IPS DF 4.7 (cell line): ENCODE measurements at regions not wholly inside any gene's neighbourhood (a gene's known extent, or its start where the extent isn't known, plus 50 kb on each side); places are given as distances from the start of the nearest gene placed in this dataset.

Experiments
- DNase-seq: peaks from one replicate; pipeline ENCODE4 v3.0.0-alpha.2; 2013; ENCODE audit warnings: low spot score; ENCODE audit errors: extremely low read depth

DNA sequence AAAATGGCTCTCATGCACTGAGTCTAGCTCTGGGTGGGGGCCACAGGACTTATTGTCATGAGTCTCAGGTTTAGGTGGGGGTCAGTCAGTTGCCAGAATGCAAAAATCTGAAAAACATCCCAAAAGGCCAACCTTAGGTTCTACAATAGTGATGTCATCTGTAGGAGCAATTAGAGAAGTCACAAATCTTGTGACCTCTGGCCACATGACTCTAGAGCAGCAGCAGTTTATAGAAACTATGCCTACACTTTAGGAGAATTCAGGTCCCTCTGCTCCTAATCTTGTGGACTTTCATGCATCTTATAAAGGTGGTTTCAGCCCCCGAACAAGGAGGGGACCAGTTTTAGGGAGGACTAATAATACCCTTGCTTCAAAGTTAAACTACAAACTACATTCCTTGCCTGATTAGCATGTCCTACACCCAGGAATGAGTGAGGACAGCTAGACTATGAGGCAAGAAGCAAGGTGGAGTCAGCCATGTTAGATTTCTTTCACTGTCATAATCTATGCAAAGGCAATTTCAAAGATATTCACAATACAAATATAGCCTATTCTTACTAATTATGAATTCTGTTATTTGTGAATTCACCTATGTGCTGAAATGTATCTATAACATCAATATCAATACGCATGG lies 123.5 kb upstream of the ADCY1 start:
- no peak for DNase-seq

DNA sequence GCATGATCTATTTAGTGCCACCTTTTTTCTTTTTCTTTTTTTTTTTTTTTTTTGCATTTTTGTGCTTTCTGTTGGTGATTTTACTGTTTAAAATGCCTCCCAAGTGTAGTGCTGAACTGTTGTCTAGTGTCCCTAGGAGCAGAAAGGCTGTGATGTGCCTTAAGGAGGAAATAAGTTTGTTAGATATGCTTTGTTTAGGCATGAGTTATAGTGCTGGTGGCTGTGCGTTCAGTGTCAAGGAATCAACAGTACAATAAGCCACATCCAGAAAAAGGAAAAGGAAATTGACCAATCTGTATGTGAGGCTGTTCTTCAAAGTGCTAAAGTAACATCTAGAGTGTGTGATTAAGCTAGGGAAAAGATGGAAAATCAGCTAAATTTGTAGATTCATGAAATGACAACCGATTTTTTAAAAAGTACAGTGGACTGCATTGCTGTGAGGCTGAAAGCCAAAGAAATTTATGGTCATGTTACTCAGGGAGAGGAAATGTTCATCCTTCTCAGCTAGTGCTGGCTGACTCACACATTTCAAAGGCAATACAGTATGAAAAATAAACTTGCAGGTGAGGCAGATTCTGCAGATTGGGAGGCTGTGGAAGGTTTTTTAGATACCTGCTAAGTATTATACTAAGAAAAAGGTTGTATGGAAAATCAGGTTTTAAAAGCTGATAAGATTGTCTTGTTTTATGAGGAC lies 122.7 kb upstream of the ADCY1 start:
- DNase-seq: no peak

DNA sequence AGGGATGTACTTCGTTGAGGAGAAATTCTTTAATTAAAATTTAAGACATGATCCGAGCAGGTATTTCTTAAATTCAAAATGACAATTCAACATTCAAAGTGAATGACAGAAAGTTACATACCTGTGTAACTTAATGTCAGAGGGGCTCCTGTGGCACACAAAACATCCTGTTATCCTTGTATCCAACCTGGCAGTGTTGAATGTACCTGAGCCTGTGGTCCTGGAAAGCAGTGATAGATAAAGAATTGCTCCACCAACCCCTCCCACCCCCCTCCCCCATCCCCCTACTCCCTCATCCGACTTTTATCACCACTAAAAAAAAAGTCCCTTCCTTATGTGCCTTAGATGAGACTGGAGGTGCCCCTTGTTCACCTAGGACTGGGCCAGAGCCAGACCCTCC lies 119.4 kb upstream of the ADCY1 start:
- no peak for DNase-seq

DNA sequence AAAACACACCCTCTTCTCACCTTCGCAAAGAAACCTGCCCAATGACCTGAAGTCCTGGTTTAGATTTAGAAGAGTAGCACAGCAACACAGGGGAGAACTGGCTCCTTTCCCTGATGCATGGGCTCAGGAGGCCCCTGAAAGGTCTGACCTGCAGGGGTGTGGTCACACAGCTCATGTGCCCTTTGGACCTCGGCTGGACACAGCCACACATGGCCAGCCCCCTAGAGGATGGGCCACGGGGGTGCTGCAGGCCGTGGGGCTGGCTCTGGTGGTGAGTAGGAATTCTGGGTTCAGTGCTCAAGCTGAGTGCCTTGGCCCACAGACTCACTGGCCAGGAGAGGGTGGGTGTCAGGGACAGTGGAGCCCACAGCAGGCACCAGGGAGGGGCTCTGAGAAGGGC lies 118.5 kb upstream of the ADCY1 start:
- DNase-seq: no peak

DNA sequence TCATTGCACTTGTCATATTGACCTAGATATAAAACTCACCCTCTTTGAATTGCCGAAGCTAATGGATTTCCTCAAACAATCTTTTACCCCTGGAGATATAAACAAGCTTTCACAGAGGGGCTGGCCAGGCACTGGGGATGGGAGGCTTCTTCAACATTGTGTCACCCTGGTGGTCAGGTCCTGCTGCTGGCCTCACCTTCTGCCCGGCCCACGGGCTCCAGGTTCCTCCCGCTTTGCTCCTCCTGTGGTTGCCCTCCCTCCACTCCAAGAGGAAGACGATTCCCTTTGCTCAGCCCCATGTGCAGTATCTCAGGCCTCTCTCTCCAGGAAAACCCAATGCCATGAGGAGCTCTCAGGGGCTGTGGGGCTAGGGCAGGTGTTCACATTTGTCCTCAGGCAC lies 118.1 kb upstream of the ADCY1 start:
- DNase-seq: no peak

DNA sequence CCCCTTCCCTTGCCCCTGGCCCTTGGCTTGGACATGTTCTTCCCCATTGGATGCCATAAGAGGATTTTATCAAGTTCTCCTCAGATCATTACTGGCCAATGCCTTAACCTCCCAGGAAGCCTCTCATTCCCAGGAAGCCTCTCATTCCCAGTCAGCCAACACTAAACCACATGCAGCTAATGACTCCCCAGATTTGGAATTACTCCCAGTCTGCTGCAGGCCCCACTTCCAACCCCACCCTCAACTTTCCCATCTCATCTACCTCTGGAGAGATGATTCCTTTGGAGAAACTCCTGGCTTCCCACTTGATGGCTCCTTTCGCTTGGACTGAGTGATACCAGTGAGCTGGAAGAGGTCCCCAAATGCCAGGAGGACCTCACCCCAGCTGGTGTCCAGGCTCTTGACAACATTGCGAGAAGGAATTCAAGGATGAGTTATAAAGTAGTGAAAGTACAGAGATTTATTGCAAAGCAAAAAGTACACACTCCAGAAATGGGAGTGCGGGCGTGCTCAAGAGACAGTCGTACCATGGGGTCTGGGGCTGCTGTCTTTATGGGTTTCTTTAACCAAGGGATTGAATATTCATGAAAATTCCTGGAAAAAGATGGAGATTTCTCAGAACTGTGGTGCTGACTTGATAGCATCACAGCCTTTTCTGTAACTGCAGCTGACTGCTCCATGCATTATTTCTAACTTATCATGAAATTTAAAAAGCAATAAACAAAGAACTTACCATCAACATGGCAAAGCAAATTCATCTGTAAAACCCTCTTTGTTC lies 117.2 kb upstream of the ADCY1 start:
- no peak for DNase-seq

DNA sequence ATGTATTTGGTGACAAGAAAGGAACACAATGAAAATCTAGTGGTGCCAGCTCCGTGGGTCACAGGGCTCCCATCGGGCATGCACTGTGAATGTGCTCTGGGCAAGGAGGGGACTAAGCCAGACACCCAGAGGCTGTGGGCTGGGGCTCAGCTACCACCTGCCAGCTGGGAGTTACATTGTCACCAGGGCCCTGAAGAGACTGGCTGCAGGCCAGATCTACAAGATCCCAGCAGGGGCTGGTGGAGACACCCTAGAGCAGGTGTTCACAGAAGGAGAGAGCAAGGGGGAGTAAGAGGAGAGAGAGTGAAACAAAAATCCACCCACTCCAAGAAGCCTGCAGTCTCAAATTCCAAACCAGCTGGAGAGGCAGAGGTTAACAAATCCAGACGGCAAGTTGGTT lies 116.6 kb upstream of the ADCY1 start:
- no peak for DNase-seq

DNA sequence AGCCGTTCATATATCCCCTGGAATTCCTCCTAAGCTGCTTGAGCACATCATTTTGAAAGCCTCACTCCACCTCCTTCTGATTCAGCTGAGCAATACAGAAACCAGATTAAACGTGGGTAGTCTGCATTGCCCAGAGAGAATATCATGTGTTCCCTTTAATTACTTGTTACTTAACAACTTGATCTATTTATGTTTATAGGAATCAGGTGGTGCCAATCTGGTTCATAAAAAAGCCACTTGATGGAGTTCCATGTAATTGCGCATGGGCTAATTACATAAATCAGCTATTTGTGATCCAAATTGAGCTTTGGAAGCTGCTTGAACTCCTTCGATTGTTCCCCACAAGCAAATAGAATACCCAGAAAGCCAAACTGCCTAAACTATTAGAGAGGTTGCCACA lies 114.7 kb upstream of the ADCY1 start:
- no peak for DNase-seq

DNA sequence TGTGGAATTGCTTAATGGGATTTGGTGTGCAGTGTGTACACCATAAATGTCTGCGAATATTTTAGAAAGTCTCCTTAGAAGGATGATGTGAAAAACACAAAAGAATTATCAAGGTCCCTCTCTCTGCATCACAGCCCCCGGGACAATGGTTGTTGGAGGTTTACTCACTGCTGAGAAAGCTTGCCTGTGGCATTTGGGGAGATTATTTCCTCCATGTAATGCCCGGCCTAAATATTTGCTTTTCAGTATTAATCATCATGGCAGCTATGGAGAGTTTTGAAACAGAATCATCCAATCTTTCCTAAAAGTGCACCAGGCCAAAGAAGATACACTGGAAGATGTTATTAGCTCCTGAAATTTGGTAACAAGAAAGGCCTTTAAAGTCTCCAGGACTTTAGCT lies 113.8 kb upstream of the ADCY1 start:
- DNase-seq: no peak

DNA sequence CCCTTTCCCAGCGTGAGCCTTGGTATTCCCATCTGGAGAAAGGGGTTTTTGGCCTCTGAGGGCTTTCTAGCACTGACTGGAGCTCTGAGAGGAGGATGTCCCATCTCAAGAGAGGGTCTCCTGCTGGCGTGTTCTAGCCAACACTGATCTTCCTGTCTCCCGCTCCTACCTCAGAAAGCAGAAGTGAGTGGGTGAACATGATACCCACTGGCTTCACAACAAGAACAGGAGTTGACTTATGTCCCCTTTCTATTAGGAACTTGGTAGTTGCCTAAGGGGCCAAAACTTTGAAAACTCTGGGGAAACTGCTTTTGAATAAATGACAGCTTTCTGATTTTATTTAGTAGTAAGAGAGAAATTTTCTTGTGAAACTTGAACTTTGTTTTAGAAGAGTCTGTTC lies 113.1 kb upstream of the ADCY1 start:
- DNase-seq: no peak

DNA sequence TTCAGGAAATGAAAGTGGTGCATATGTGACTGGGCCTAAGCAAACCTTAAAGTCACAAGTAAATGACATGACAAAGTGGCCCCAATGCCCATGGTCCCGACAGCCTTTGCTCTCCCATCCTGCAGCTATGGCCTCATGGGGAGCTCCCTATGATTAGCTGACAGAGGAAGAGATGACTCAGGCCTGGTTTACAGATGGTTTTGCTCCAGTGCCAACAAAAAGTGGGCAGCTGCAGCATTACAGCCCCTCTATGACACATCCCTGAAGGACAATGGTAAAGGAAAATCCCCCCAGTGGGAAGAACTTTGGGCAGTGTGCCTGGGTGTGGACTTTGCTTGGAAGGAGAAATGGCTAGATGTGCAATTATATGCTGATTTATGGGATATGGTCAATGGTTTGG lies 105.1 kb upstream of the ADCY1 start:
- DNase-seq: no peak

DNA sequence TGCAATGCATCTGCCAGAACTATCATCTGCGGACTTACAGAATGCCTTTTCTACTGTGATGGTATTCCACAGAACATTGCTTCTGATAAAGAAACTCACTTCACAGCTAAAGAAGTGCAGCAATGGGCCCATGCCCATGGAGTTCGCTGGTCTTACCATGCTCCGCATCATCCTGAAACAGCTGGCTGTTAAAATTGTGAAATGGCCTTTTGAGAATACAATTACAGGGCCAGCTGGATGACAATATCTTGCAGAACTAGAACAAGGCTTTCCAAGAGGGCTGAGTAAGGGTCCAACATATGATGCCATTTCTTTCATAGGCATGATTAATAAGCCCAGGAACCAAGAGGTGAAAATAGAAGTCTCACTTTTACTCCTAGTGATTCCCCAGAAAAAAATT lies 104.1 kb upstream of the ADCY1 start:
- no peak for DNase-seq

DNA sequence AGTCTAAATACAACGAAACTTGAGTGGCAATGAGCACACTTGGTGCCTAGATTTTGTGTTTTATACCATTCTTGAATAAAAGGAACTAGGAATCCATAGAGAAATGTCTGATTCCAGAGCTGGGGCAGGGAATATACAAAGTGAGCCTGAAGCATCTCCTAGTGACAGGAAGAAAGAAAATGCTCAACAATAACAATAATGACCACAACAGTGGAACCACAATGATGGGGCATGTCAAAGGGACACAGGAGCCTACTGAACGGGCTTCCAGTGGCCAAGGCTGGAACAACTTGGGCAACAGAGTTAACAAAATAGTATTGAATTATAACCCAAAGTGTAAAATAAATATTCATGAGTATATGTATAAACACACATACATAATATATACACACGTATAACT lies 94.4 kb upstream of the ADCY1 start:
- no peak for DNase-seq

DNA sequence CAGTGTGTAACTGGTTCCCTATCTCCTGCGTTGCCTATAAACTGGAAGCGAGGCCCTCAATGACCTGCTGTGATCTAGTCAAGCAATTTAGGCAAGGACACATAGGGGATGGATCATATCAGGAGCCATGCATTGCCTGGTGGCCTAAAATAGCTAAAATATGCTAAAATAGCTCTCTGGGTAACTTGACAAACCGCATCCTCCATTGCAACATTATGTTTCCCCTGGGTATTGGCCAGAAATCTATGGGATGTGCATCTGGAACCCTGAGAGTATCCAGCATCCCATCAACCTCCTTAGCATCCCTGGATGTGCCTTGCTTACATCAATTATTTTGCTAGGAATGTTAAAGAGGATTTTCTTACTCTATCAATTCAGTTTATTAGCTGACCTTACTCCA lies 91.7 kb upstream of the ADCY1 start:
- DNase-seq: no peak

DNA sequence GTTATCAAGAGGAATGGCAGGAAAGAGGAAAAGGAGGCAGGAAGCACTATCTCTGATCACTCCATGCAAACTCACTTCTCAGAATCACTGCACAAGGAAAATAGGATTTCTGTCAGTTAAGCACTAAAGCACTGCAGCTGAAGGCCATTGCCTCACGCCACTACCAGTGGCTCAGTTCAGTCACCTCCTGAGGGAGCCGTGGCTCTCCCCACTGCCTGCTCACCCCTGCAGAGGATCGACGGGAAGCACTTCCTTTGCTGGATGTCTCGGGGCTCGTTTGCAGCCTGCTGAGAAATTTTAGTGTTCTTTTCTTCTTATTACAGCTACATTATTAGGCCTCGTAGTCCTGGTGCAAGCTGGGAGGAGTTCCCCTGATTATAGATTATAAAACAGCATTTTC lies 90.1 kb upstream of the ADCY1 start:
- no peak for DNase-seq

DNA sequence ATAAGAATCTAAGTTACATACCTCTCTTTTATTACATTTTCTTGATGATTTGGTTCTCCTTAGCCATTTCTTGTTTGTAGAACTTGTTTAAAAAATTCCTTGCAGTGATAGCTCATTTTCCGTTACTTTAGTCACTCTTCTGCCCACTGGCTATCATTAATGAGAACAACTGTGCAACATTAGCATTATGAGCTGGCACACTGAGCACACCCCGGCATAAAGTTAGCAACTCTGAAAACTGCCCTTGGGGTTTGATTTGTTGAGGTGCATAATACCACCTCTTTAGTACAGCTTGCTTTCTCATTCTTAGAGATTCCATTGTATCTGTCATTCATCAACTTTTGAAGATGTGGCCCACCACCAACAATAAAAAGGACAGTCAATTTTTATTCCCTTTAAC lies 87.6 kb upstream of the ADCY1 start:
- no peak for DNase-seq

DNA sequence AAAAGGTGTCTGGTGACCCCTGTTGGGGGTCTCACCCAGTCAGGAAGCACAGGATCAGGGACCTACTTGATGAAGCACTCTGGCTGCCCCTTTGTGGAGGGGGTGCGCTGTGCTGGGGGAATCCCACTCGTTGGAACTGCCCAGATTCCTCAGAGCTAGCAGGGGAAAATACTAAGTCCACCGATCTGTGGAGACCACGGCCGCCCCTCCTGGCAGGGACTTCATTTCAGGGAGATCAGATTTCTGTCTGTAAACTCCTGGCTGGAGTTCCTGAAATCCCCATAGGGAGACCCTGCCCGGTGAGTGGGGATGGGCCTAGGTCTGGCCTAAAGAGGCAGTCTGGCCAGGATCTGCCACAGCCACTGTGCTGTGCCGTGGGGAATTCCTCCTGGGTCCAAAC lies 79.3 kb upstream of the ADCY1 start:
- no peak for DNase-seq

DNA sequence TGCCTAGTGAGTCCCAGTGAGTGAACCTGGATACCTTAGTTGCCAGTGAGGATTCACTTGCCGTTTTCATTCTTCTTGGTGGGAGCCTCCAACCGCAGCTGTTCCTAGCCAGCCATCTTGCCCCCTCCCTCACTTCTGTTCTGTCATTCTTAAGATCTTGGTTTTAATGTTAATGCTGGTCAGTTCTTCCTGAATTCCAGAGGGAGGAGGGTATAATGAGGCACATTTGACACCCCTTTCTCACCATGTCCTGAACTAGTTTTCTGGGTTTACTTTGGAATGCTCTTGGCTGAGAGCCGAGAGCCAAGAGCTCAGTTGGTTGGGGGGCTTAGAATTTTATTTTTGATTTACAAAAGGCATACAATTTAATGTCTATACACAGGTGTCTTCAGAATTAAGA lies 78.5 kb upstream of the ADCY1 start:
- no peak for DNase-seq

DNA sequence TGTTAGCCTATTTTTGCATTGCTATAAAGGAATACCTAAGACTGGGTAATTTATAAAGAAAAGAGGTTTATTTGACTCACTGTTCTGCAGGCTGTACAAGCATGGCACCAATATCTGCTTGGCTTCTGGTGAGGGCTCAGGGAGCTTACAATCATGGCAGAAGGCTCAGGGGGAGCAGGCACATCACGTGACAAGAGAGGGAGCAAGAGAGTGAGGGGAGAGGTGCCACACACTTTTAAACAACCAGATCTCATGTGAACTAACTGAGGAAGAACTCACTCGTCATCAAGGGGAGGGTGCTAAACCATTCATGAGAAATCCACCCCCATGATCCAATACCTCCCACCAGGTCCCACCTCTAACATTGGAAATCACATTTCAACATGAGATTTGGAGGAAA lies 73.9 kb upstream of the ADCY1 start:
- DNase-seq: no peak

DNA sequence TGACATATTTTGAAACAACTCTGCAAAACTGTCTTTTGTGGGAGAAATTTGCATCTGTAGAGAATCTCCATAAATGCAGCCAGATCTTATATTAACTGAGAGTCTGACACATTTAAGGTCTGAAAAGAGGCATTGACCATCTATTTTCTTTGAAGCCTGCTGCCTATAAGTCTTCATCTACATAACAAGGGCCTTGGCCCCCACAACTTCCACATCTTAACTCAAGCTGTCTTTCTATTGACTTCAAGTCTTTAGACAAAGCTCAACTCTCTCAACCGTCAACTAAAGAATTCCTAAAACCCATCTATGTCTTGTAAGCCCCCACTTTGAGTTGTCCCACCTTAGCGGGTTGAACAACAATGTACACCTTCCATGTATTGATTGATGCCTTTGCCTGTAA lies 72.4 kb upstream of the ADCY1 start:
- DNase-seq: no peak

DNA sequence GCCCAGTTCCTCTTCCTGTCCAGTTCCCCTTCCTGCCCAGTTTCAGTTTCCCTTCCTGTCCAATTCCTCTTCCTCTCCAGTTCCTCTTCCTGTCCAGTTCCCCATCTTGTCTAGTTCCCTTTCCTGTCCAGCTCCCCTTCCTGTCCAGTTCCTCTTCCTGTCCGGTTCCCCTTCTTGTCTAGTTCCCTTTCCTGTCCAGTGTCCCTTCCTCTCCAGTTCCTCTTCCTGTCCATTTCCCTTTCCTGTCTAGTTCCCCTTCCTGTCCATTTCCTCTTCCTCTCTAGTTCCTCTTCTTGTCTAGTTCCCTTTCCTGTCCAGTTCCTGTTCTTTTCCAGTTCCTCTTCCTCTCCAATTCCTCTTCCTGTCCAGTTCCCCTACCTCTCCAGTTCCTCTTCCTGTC lies 68.1 kb upstream of the ADCY1 start:
- DNase-seq: no peak

DNA sequence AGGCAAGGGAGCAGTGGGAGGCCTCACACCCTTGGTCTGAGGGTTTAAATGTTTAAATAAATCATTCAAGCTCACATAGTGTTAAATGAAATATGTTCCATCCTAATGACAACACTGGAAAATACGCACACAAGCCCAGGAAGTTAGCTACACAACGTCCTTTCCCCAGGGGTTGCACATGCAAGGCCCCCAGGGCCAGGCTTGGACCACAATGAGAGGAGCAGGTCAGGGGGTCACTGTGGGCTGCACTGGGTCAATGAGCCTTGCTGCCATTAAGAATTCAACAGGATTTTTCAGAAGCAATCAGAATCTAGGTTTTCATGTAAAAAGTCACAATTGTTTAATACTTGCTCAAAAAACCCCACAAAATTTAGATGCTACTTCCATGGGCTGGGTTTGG lies 64.9 kb upstream of the ADCY1 start:
- no peak for DNase-seq
